ENCODE measurements at regions not wholly inside any gene's neighbourhood (a gene's known extent, or its start where the extent isn't known, plus 50 kb on each side); places are given as distances from the start of the nearest gene placed in this dataset.

DNA sequence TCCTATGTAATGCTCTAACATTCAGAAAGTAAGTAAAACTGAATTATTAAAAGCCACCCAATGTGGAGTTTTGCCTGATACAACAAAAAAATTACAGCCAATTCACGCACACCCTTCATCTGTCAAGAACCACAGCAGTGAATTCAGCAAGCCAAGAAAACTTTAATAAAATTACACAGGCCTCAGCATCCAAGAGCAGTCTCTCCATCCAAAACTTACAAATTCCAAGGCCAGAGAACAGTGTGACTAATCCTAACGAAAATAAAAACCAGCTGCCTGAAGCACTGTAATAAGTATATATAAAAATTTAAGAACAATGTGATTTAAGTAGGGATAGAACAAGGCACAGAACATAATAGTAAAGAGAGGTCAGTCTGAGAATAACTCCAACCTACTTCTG, 54.2 kb downstream of the SIX6 start:
- DNase-seq: no peak

GRCh38 chr14:60565211-60565610, 56.3 kb downstream of the SIX6 start:
- DNase-seq: no peak

DNA sequence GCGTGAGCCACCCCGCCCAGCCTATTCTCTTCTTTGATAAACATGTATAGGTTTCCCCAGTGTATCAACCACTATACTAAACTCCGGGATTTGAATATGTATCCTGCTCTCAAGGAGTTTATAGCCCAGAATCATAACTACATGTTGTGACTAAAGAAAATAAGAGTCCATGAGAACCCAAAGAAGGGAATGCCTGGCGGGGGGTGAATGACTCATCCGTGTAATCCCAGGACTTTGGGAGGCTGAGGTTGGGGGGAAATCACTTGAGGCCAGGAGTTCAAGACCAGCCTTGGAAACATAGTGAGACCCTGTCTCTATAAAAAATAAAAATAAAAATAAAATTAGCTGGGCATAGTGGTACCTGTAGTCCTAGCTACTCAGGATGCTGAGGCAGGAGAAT, 57.2 kb downstream of the SIX6 start:
- no peak for DNase-seq

- no peak for DNase-seq
Observed at GRCh38 chr14:60573943-60574495, 65.1 kb downstream of the SIX6 start.

GRCh38 chr14:60575008-60575407, 66.1 kb downstream of the SIX6 start:
- DNase-seq: no peak

DNA sequence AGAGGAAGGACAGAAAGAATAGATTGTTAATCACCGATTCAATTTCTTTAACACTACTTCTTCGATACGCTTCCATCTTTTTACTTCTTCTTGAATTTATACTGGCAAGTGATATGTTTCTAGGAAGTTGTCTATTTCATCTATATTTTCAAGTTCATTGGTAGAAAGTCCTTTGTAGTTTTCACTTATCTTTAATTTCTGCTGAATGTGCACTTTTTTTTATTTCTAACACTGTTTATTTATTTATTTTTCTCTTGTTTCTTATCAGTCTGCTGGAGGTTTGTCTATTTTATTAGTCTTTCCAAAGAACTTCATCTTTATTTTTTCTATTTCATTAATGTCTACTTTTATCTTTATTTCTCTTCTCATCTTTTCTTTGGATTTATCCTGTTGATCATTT, 63.6 kb downstream of the SIX1 start:
- no peak for DNase-seq

DNA sequence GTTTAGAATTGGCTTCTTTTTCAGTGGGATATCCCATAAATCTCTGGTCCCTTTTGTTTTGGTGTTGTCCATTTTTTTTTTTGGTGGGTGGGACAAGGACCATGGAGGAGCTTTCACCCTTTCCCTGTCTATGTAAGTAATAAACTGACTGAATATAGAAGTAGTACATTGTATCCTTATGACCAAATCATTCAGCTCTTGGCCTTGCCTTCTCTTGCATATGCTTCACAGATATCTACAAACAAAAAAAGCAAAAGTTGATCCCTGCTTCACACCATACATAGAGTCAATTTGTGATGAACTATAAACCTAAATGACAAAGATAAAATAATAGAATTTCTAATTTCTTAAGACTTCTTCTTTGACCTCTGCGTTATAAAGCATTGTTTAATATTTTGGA, 59.8 kb downstream of the SIX1 start:
- no peak for DNase-seq

GRCh38 chr14:60590991-60591414, 58.3 kb downstream of the SIX1 start:
- DNase-seq: peak; percentile 14
